Endothelial cell of umbilical vein (primary cell): ENCODE measurements at regions not wholly inside any gene's neighbourhood (a gene's known extent, or its start where the extent isn't known, plus 50 kb on each side); places are given as distances from the start of the nearest gene placed in this dataset.

Source experiments
- BruUV-seq: library from RNA; stranded (reverse); fragments of 400-500 nt; replicated peaks from 2 replicates; lab custom pipeline; 2021; lab: Mats Ljungman, UMichigan
- CTCF ChIA-PET: fragments of 300-600, 350-600 bp; sonication (Branson Sonifier 250); formaldehyde crosslinking; loops from one replicate; lab custom pipeline; 2021; ENCODE audit warnings: antibody characterized with exemption, inconsistent platforms; lab: Charles Lee
- POLR2A ChIA-PET: fragments of 300-600, 350-600 bp; sonication (Branson Sonifier 250); formaldehyde crosslinking; loops from one replicate; lab custom pipeline; 2021; ENCODE audit warnings: antibody characterized with exemption, inconsistent platforms; lab: Charles Lee
- DNase-seq: peaks from one replicate; pipeline ENCODE4 v3.0.0-alpha.2; 2011; ENCODE audit warnings: low read depth, low spot score
- FAIRE-seq: peaks from 2 replicates; lab custom pipeline; 2011; peaks lifted over from hg19 to GRCh38; lab: Jason Lieb, UNC
- H2AFZ ChIP-seq: 2 replicates; pipeline ENCODE4 v1.6.0; 2012; ENCODE audit warnings: low read depth, low read length, control low read depth, inconsistent platforms
- H3K27ac ChIP-seq: 2 replicates; pipeline ENCODE4 v1.5.1; 2011; ENCODE audit warnings: low read depth, mild to moderate bottlenecking, control low read depth, low read length, moderate library complexity; ENCODE audit not compliant: insufficient read depth
- H3K27me3 ChIP-seq, 2 experiments: 2 replicates each; pipeline versions ENCODE4 v1.6.0 to v1.6.1; 2011; ENCODE audit warnings: low read length in 2 of 2, mixed read lengths in 1 of 2; ENCODE audit not compliant: control insufficient read depth in 2 of 2, insufficient read depth in 2 of 2
- H3K36me3 ChIP-seq, 2 experiments: 2 replicates in 1 of 2; 3 replicates in 1 of 2; pipeline ENCODE4 v1.5.1; 2011; ENCODE audit warnings: low read length in 2 of 2, mild to moderate bottlenecking in 1 of 2, moderate library complexity in 1 of 2; ENCODE audit not compliant: control insufficient read depth in 2 of 2, insufficient read depth in 2 of 2; ENCODE audit errors: extremely low read depth in 1 of 2
- H3K4me1 ChIP-seq: 3 replicates; pipeline ENCODE4 v1.5.1; 2011; ENCODE audit warnings: mild to moderate bottlenecking, low read length; ENCODE audit not compliant: control insufficient read depth, insufficient read depth; ENCODE audit errors: extremely low read depth
- H3K4me2 ChIP-seq: 2 replicates; pipeline ENCODE4 v1.6.1; 2011; ENCODE audit warnings: low read length, control low read depth, mixed read lengths; ENCODE audit not compliant: insufficient read depth
- H3K4me3 ChIP-seq, 3 experiments: fragments of 200-600 bp in 1 of 3; sonication (generic), shearing (Covaris generic) in 1 of 3; replicated peaks in 1 of 3; 2 replicates each; pipeline ENCODE4 v1.5.1; 2011 to 2016; ENCODE audit warnings: control low read depth in 3 of 3, low read length in 3 of 3, mild to moderate bottlenecking in 2 of 3, inconsistent platforms in 1 of 3, low read depth in 1 of 3, moderate library complexity in 1 of 3; ENCODE audit not compliant: insufficient read depth in 1 of 3
- H3K79me2 ChIP-seq: 2 replicates; pipeline ENCODE4 v1.6.0; 2012; ENCODE audit warnings: low read length, inconsistent platforms; ENCODE audit not compliant: control insufficient read depth, insufficient read depth
- H3K9ac ChIP-seq: replicated peaks from 2 replicates; pipeline ENCODE3; 2011; ENCODE audit warnings: low read length, control low read depth; ENCODE audit not compliant: insufficient read depth; ENCODE audit errors: extremely low read depth
- H3K9me1 ChIP-seq: replicated peaks from 3 replicates; pipeline ENCODE4 v1.6.0; 2011; ENCODE audit warnings: mild to moderate bottlenecking, low read length; ENCODE audit not compliant: control insufficient read depth, insufficient read depth; ENCODE audit errors: extremely low read depth
- H3K9me3 ChIP-seq: replicated peaks from 2 replicates; pipeline ENCODE4 v1.5.1; 2012; ENCODE audit warnings: low read length, inconsistent platforms; ENCODE audit not compliant: control insufficient read depth, insufficient read depth
- H4K20me1 ChIP-seq: replicated peaks from 2 replicates; pipeline ENCODE3; 2011; ENCODE audit warnings: mild to moderate bottlenecking, low read length; ENCODE audit not compliant: control insufficient read depth, insufficient read depth; ENCODE audit errors: extremely low read depth
- EZH2 ChIP-seq: IDR thresholded peaks from 2 replicates; pipeline ENCODE4 v1.6.1; 2012; ENCODE audit warnings: borderline replicate concordance, low read depth, mild to moderate bottlenecking, moderate library complexity, low read length, inconsistent platforms; ENCODE audit not compliant: severe bottlenecking
- FOS ChIP-seq: IDR thresholded peaks from 2 replicates; pipeline ENCODE4 v1.6.1; 2011; ENCODE audit warnings: mild to moderate bottlenecking, low read length, moderate library complexity, borderline replicate concordance; ENCODE audit not compliant: insufficient read depth
- GATA2 ChIP-seq: IDR thresholded peaks from 2 replicates; pipeline ENCODE4 v1.7.0; 2011; ENCODE audit warnings: low read depth, mild to moderate bottlenecking, moderate library complexity, mixed read lengths, low read length; ENCODE audit not compliant: insufficient read length, insufficient read depth
- JUN ChIP-seq: IDR thresholded peaks from 2 replicates; pipeline ENCODE4 v1.6.1; 2011; ENCODE audit warnings: borderline replicate concordance, low read depth; ENCODE audit not compliant: insufficient read length, insufficient read depth
- MYC ChIP-seq: IDR thresholded peaks from one replicate; pipeline ENCODE4 v1.6.1; 2011; ENCODE audit warnings: mild to moderate bottlenecking, low read depth, low read length
- POLR2A ChIP-seq: IDR thresholded peaks from 2 replicates; pipeline ENCODE4 v1.6.1; 2012; ENCODE audit warnings: low read depth, mild to moderate bottlenecking, control low read depth, low read length
- POLR2AphosphoS5 ChIP-seq: IDR thresholded peaks from 2 replicates; pipeline ENCODE4 v1.6.1; 2012; ENCODE audit warnings: low read depth, mild to moderate bottlenecking, control low read depth, low read length, moderate library complexity; ENCODE audit not compliant: insufficient read depth
- dilution Hi-C: fragments of 300-500 bp; cut with MboI; formaldehyde crosslinking; loops from one replicate; pipeline ENCODE4 v1.15.0; 2019; ENCODE audit warnings: low sequenced_read_pairs; ENCODE audit not compliant: extremely low pct_ligation_motif_present
- intact Hi-C: fragments of 100-400 bp; cut with micrococcal nuclease; formaldehyde crosslinking; loops from one replicate; pipeline ENCODE4 v1.10.0; 2022
- TF ChIP-seq, protein P1 (sequence below), 2 donors: IDR thresholded peaks; 1 replicate in 1 of 2; 2 replicates in 1 of 2; pipeline ENCODE4 v1.5.1; 2011; ENCODE audit warnings: low read length in 2 of 2, mild to moderate bottlenecking in 2 of 2, moderate library complexity in 2 of 2, control low read depth in 1 of 2, inconsistent platforms in 1 of 2, low read depth in 1 of 2; ENCODE audit not compliant: insufficient read depth in 1 of 2; ENCODE audit errors: extremely low read depth in 1 of 2
- TF ChIP-seq, protein P2 (sequence below): IDR thresholded peaks from 2 replicates; pipeline ENCODE4 v1.6.1; 2011; ENCODE audit not compliant: insufficient read depth, insufficient read length

GRCh38 chr1:229841230-229841629 is 215.2 kb downstream of the URB2 start:
- TF ChIP-seq POLR2A (no peak), JUN (no peak), GATA2 (no peak), EZH2 (no peak), POLR2AphosphoS5 (no peak), MYC (no peak), FOS (no peak)
- TF ChIP-seq, protein P1, sequence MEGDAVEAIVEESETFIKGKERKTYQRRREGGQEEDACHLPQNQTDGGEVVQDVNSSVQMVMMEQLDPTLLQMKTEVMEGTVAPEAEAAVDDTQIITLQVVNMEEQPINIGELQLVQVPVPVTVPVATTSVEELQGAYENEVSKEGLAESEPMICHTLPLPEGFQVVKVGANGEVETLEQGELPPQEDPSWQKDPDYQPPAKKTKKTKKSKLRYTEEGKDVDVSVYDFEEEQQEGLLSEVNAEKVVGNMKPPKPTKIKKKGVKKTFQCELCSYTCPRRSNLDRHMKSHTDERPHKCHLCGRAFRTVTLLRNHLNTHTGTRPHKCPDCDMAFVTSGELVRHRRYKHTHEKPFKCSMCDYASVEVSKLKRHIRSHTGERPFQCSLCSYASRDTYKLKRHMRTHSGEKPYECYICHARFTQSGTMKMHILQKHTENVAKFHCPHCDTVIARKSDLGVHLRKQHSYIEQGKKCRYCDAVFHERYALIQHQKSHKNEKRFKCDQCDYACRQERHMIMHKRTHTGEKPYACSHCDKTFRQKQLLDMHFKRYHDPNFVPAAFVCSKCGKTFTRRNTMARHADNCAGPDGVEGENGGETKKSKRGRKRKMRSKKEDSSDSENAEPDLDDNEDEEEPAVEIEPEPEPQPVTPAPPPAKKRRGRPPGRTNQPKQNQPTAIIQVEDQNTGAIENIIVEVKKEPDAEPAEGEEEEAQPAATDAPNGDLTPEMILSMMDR (IDR thresholded peaks at IDR 0.05; ENCODE audit: extremely low read depth in 1 of 2, insufficient read depth in 1 of 2, low read depth in 1 of 2, low read length in 2 of 2) = no peak
- TF ChIP-seq, protein P2, sequence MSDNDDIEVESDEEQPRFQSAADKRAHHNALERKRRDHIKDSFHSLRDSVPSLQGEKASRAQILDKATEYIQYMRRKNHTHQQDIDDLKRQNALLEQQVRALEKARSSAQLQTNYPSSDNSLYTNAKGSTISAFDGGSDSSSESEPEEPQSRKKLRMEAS = no peak
- Histone ChIP-seq H4K20me1 (no peaks in the 10 kb centered on the region), H3K36me3 (no peaks in the 10 kb centered on the region), H3K9me1 (no peaks in the 10 kb centered on the region), H3K4me2 (no peak overlapping the region), H3K9ac (no peak overlapping the region), H2AFZ (no peak overlapping the region), H3K27ac (no peak overlapping the region), H3K4me3 (no peak overlapping the region), H3K27me3 (no peaks in the 10 kb centered on the region), H3K79me2 (no peaks in the 10 kb centered on the region), H3K9me3 (no peaks in the 10 kb centered on the region), H3K4me1 (no peaks in the 10 kb centered on the region)
- intact Hi-C loops = loop anchor here (10.0 kb wide), 2 partner anchors 324 to 474 kb away; no protein-coding TSS in a partner anchor
- BruUV-seq = no TSS peak
- DNase-seq = no peak
- dilution Hi-C loops = no loop called here
- ChIA-PET CTCF (interaction anchor here (1.6 kb wide), 1 partner anchor 8 kb away, joined by 5 read pairs; no protein-coding TSS in a partner anchor), POLR2A (no interaction called here)
- no peak for FAIRE-seq
